Cardiac fibroblast (primary cell): ENCODE measurements at regions not wholly inside any gene's neighbourhood (a gene's known extent, or its start where the extent isn't known, plus 50 kb on each side); places are given as distances from the start of the nearest gene placed in this dataset.

Experiments used
- DNase-seq, 2 donors: peaks; one replicate each; pipeline versions ENCODE4 v3.0.0 to v3.0.0-alpha.2; 2010; ENCODE audit warnings: low read depth in 2 of 2
- H3K4me3 ChIP-seq, 2 donors: replicated peaks in 1 of 2; 1 replicate in 1 of 2; 2 replicates in 1 of 2; pipeline ENCODE4 v1.5.1; 2011; ENCODE audit warnings: low read depth in 2 of 2, low read length in 2 of 2, mild to moderate bottlenecking in 2 of 2, moderate library complexity in 1 of 2
- TF ChIP-seq, protein P1 (sequence below): IDR thresholded peaks from one replicate; pipeline ENCODE4 v1.5.1; 2011; ENCODE audit warnings: low read depth, mild to moderate bottlenecking, low read length, inconsistent platforms

DNA sequence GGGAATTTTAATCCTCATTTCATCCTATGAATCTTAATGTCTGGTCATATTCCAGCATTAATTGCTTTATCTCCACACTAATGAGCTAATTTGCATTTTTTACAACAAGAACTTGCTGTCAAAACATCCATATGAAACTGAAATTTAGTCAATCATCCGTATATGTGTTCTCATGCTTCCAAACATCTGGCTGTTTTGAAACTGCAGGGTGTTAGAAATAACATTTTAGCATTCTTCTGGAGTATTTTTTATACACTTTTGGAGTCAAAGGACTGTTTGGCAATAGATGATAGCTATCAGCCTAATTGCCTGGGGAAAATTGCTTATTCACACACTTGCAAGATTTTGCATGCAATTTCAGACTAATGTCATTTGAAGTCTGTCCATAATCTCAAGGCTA lies 1639.3 kb downstream of the KCNT2 start:
- no peak overlapping the region for H3K4me3 ChIP-seq
- TF ChIP-seq, protein P1, sequence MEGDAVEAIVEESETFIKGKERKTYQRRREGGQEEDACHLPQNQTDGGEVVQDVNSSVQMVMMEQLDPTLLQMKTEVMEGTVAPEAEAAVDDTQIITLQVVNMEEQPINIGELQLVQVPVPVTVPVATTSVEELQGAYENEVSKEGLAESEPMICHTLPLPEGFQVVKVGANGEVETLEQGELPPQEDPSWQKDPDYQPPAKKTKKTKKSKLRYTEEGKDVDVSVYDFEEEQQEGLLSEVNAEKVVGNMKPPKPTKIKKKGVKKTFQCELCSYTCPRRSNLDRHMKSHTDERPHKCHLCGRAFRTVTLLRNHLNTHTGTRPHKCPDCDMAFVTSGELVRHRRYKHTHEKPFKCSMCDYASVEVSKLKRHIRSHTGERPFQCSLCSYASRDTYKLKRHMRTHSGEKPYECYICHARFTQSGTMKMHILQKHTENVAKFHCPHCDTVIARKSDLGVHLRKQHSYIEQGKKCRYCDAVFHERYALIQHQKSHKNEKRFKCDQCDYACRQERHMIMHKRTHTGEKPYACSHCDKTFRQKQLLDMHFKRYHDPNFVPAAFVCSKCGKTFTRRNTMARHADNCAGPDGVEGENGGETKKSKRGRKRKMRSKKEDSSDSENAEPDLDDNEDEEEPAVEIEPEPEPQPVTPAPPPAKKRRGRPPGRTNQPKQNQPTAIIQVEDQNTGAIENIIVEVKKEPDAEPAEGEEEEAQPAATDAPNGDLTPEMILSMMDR, result no peak
- no peak for DNase-seq

DNA sequence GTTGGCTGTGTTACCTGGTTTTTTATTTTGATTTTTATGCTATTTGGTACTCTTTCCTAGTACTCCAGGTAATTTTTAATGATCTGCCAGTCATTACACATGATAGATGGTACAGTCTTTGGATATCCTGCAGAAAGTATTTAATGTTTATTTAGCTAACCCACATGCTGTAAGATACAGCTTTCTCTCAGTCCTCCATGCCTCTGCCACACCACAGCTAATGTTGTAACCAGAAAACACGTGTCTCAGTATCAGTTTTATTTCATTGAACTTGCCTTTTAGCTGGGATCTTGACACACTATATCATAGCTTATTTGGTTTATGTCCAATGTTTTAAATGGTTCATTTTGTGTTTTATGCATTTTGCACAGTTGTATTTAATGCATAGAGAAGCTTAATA lies 1648.4 kb downstream of the KCNT2 start:
- DNase-seq, result no peak
- TF ChIP-seq, protein P1, result no peak
- H3K4me3 ChIP-seq, result no peak overlapping the region

DNA sequence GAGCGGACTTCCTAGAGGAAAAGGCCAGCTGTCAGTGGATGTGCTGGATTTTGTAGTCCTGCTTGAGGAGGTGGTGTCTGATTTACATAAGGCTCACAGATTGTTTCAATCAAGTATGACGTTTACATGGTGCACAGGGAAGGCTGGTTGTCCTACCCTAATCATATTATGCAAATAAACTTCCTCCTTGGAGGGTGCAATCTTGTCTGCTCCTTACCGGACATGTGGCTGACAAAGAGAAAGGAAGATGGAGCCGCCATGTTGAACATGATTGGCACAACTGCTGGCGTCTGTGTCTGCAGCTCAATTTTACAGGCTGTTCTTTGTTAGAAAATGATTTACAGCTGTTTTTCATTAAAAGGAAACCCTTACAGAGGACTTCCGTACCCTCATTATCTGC lies 1656.1 kb downstream of the KCNT2 start:
- no peak for DNase-seq
- TF ChIP-seq, protein P1, result no peak
- no peak overlapping the region for H3K4me3 ChIP-seq

DNA sequence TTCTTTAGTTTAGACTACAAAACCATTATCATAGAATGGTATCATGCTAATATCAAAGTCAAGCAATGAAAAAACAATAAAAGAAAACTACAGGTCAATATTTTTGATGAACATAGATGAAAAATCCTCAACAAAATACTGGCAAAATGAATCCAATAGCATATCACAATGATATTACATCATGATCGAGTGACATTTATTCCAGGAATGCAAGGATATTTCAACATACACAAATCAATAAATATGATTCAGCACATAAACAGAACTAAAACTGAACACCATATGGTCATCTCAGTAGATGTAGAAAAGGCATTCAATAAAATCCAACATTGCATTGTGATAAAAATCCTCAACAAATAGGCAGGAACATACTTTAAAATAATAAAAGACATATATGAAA lies 1657.7 kb downstream of the KCNT2 start:
- TF ChIP-seq, protein P1, result no peak
- no peak overlapping the region for H3K4me3 ChIP-seq
- DNase-seq, result no peak

DNA sequence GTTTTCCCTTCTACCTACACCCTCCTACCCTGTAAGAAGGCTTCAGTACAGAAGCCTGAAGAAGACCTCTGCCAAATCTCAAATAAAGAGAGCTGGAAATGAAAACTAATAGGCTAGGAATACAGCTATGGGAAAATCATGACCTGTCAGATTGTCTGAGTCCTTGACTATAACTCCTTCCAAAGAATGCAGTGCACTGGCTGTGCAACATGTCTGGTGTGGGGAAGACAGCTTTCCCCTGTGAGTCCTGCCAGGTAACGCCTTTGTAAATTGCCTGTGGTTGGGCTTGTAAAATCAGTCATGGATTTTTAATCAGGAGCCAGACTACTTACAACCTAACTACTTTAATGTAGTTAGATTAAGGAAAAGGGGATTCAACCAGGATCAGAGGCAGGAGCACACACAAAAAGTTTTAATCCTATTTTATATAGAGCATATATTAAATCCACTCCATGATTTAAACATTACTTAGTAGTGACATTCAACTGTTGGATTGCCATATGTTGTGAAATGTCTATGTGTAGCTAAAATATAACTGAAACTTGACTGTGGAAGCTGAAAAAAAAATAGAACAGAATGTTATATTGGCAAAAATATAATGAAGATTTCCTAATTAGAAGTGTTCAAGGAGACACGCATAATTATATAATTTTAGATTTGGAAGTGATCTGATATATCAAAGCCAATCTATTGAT lies 1667.8 kb downstream of the KCNT2 start:
- no peak for DNase-seq
- no peak overlapping the region for H3K4me3 ChIP-seq
- TF ChIP-seq, protein P1, result no peak

DNA sequence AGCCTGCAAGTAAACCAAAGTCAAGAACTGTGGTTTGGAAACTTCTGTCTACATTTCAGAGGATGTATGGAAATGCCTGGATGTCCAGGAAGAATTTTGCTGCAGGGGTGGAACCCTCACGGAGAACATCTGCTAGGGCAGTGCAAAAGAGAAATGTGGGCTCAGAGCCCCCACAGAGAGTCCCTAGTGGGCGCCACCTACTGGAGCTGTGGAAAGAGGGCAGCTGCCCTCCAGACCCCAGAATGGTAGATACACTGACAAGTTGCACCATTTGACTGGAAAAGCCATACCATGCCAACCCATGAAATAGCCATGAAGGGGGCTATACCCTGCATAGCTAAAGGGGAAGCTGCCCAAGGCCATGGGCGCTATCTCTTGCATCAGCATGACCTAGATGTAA lies 1672.4 kb downstream of the KCNT2 start:
- DNase-seq, result no peak
- H3K4me3 ChIP-seq, result no peak overlapping the region
- TF ChIP-seq, protein P1, result no peak

DNA sequence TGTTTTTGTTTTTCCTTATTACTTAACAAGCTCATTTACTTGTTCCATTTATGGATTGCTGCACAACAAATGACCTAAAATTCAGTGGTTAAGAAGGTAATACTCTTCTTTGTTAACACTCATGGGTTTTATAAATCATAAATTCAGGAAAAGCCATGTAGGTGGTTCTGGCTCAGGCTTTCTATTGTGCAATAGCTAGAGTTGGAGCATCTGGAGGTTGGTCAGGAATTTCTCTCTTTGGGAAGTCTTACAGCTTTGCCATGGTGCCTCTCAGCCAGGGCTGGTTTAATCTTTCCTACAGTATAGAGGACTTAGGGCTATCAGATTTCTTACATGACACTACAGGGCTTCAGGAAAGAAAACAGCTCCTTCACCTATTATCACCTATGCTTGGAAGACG lies 1677.1 kb downstream of the KCNT2 start:
- H3K4me3 ChIP-seq, result no peak overlapping the region
- no peak for DNase-seq
- TF ChIP-seq, protein P1, result no peak
